Mesothelial cell of epicardium (in vitro differentiated cells): ENCODE measurements at regions not wholly inside any gene's neighbourhood (a gene's known extent, or its start where the extent isn't known, plus 50 kb on each side); places are given as distances from the start of the nearest gene placed in this dataset.

Experiments used
- DNase-seq, 2 experiments: peaks; one replicate each; pipeline ENCODE4 v3.0.0; 2021; ENCODE audit warnings: low spot score in 2 of 2; ENCODE audit not compliant: unreplicated experiment in 2 of 2
- H3K27ac Mint-ChIP-seq: 2 replicates; pipeline ENCODE4 v1.8.0; 2021; ENCODE audit warnings: mixed read lengths
- H3K27me3 Mint-ChIP-seq: 2 replicates; pipeline ENCODE4 v1.8.0; 2021; ENCODE audit warnings: low read depth, mixed read lengths
- H3K36me3 Mint-ChIP-seq: 2 replicates; pipeline ENCODE4 v1.8.0; 2021; ENCODE audit warnings: mixed read lengths
- H3K4me1 Mint-ChIP-seq: 2 replicates; pipeline ENCODE4 v1.8.0; 2021; ENCODE audit warnings: mixed read lengths
- H3K4me3 Mint-ChIP-seq: 2 replicates; pipeline ENCODE4 v1.8.0; 2021; ENCODE audit warnings: mild to moderate bottlenecking, moderate library complexity, mixed read lengths
- H3K9me3 Mint-ChIP-seq: 2 replicates; pipeline ENCODE4 v1.8.0; 2021; ENCODE audit warnings: mixed read lengths
- TF ChIP-seq, protein P1 (sequence below): fragments of 200-600 bp; sonication (generic); IDR thresholded peaks from one replicate; pipeline ENCODE4 v1.5.0; 2021; ENCODE audit warnings: antibody characterized with exemption; ENCODE audit not compliant: unreplicated experiment

DNA sequence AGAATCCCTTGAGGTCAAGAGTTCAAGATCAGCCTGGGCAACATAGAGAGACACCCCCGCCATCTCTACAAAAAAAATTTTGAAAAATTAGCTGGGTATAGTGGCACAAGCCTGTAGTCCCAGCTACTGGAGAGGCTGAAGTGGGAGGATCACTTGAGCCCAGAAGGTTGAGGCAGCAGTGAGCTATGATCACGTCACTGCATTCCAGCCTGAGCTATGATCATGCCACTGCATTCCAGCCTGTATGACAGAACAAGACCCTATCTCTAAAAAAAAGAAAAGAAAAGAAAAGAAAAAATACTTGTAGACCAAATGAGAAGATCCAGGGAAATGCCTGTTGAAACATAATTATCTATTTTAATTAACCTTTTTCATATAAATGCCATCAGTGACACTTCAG is 93.8 kb upstream of the MDM1 start:
- Mint-ChIP-seq H3K27ac (no peak overlapping the region), H3K27me3 (no peaks in the 10 kb centered on the region), H3K4me3 (no peak overlapping the region), H3K4me1 (peaks cover 12% of the 10 kb centered on the region), H3K36me3 (no peaks in the 10 kb centered on the region), H3K9me3 (peaks cover 4% of the 10 kb centered on the region)
- DNase-seq, result no peak
- TF ChIP-seq, protein P1, sequence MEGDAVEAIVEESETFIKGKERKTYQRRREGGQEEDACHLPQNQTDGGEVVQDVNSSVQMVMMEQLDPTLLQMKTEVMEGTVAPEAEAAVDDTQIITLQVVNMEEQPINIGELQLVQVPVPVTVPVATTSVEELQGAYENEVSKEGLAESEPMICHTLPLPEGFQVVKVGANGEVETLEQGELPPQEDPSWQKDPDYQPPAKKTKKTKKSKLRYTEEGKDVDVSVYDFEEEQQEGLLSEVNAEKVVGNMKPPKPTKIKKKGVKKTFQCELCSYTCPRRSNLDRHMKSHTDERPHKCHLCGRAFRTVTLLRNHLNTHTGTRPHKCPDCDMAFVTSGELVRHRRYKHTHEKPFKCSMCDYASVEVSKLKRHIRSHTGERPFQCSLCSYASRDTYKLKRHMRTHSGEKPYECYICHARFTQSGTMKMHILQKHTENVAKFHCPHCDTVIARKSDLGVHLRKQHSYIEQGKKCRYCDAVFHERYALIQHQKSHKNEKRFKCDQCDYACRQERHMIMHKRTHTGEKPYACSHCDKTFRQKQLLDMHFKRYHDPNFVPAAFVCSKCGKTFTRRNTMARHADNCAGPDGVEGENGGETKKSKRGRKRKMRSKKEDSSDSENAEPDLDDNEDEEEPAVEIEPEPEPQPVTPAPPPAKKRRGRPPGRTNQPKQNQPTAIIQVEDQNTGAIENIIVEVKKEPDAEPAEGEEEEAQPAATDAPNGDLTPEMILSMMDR, result no peak

DNA sequence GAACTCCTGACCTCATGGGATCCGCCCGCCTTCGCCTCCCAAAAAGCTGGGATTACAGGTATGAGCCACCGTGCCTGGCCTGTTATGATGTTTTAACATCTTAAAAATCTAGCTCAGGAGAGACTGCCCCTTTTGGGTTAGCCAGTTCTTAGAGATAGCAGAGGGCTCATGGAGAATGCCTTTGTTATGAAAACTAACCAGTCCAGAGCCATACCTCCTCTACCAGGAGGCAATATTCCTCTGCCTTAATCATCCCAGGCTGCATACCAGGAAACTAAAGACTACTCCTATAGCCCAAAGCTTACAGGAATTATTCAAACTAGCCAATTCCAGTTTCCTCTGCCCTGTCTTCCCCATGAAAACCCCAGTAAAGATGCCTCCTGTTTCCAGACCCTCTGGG is 96.0 kb upstream of the MDM1 start:
- Mint-ChIP-seq H3K27me3 (no peaks in the 10 kb centered on the region), H3K4me1 (peaks cover 29% of the 10 kb centered on the region), H3K4me3 (no peak overlapping the region), H3K9me3 (peaks cover 4% of the 10 kb centered on the region), H3K36me3 (no peaks in the 10 kb centered on the region), H3K27ac (peak overlapping the region; percentile 80)
- TF ChIP-seq, protein P1, result no peak
- no peak for DNase-seq

DNA sequence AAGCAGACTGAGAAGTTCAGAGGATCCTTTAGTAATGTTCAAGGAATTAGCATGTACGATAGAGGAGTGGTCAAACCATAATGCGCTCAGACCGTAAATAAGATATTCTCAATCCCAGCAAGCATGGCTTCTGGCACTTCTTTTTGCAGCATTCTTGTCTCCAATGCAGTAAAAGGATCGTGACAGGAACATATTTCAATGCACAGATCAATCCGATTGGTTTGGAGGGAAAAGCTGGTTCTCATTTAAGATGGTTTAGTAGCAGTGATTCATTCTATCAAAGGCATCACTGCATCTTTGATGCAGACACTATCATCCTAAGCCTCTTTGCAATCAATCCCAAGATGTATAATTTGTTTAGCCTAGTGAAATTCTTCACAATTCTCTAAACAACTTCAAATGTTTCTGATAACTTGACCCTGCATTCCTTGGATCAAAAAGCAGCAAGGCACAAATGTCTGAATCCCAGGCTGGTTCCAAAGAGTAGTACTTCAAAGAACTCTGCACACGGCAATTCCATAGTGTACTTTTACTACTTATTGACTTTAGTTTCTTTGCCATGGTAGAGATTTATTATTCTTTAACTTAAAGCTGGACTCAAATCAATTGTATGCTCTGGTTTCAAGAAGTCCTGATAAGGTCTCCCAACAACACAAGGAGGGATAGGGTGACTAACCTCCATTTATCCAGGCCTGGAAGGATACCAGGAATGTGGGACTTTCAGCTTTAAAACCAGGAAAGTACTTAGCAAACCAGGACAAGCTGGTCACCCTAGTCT is 96.8 kb upstream of the MDM1 start:
- Mint-ChIP-seq H3K9me3 (peaks cover 4% of the 10 kb centered on the region), H3K36me3 (no peaks in the 10 kb centered on the region), H3K4me1 (peaks cover 36% of the 10 kb centered on the region), H3K27me3 (no peaks in the 10 kb centered on the region), H3K27ac (peak overlapping the region; percentile 80), H3K4me3 (no peak overlapping the region)
- TF ChIP-seq, protein P1, result no peak
- DNase-seq, result no peak

DNA sequence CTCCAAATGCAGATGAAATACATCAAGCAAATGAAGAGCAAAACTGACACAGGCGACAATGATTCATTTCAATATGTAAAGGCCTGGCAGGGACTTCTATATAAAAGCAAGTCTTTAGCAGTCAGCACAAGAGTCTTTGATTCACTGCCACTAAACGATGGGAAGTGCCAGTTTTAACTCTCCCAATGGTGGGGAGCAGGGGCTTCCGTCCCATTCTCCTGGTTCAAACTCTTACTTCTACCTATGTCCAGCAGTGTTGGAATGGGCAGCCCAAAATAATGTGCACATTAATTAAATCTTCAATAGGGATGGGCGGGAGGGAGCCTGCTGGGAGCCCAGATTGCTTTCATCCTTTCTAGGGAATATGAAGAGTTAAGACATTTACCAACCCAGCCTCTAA is 97.5 kb upstream of the MDM1 start:
- no peak overlapping the region for H3K4me3 Mint-ChIP-seq
- TF ChIP-seq, protein P1, result no peak
- H3K4me1 Mint-ChIP-seq, result peaks cover 43% of the 10 kb centered on the region
- no peaks in the 10 kb centered on the region for H3K27me3 Mint-ChIP-seq
- no peaks in the 10 kb centered on the region for H3K36me3 Mint-ChIP-seq
- DNase-seq, result no peak
- peaks cover 4% of the 10 kb centered on the region for H3K9me3 Mint-ChIP-seq
- no peak overlapping the region for H3K27ac Mint-ChIP-seq

DNA sequence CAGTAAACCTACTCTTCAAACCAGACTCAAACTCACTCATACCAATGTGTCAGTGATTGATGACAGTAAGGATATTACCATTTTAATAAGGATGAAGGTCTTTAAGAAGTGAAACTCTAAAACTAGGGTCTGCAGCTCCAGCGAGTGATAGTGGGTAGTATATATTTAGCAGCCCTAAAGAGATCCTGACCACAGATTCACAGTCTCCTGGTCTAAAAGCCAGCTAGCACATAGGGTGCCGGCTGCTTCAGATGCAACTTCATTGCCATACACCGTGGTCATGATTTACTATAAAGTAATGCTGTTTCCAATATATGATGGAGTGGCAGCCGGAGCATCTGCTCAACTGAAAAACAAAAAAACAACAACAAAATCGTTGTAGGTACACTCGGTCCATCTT is 99.6 kb upstream of the MDM1 start:
- DNase-seq, result no peak
- Mint-ChIP-seq H3K27me3 (no peaks in the 10 kb centered on the region), H3K9me3 (peaks cover 8% of the 10 kb centered on the region), H3K36me3 (peaks cover 2% of the 10 kb centered on the region), H3K4me1 (peaks cover 43% of the 10 kb centered on the region), H3K4me3 (no peak overlapping the region), H3K27ac (no peak overlapping the region)
- TF ChIP-seq, protein P1, result no peak
